ENCODE measurements at regions not wholly inside any gene's neighbourhood (a gene's known extent, or its start where the extent isn't known, plus 50 kb on each side); places are given as distances from the start of the nearest gene placed in this dataset.
"Not testable (repeated sequence)": the region's sequence is repeated elsewhere in the genome, so short reads cannot be mapped to it uniquely, and the experiment has no call there.

DNA sequence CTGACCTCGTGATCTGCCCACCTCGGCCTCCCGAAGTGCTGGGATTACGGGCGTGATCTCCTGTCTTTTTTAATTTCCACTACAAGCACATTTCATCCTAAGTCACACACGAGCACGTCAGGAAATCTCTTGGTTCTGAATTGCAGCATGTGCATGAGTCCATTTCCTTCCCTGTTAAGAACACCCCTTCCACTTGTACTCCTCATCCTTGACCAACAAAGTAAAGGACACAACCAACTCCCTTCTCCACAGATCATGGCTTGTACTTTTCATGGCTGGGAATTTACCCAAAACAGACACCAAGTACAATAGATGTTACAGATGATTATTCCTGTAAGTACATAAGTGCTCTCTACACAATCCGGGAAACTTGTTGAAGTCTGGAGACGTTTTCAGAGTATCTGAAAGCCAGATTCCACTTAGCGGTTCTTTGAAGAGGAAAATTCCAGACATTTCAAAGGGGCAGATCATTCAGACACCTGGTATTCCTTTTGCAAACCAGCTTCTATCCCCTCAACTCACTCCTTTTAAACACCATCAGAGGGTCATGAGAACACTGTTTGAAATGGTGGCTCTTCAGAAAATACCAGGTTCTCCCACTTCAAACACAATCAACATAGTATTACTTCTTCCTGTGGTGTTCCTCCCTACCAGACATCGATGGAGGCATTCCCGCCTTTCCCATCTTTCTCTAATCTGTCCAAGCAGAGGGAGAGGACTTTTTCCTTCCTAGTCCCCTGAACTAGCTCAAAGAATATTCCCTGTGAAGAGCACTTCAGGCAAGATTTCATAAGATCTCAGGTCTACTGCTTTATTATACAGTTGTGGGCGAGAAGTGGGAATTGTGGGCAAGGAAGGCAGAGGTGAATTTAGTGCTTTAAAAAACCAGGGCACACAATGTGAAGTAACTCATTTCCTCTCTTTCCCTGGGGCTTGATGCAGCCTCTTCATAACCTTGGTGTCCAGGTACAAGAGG is 80.1 kb upstream of the TSC22D2 start:
- DNase-seq, result no peak

DNA sequence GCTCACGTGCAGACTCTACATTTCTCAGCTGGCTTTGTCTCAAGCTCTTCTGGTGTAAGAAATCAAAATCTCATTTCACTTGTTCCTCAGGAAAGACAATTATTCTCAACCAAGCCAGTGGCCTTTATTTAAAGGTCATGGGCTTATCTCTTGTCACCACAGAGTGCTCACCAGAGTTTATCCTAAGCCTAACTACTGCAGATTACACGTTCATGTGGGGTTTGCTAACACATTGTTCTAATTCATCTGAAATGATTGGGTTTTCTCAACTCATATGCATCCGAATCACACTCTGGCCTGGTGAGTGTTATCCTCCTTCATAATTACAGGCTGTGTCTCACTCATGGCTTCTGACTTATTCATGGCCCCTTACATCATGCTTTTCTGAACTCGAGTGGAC is 83.3 kb upstream of the TSC22D2 start:
- DNase-seq, result no peak

DNA sequence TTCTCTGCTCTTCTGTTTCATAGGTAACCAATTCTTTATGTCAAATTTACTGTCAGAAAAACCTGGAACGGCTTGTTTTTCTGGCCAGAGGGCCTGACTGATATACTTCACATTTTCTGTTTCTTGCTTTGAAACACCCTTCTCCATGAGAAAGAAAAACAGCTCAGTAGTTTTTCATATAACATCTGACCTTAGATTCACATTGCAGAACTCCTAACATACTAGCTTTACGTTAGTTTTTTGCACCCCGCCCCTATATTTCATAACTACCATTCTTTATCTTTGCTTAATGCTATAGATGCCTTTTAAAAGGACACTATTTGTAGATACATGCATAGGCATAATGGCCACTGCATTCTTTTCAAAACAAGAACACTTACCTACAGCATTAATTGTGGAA is 83.9 kb upstream of the TSC22D2 start:
- DNase-seq, result no peak

DNA sequence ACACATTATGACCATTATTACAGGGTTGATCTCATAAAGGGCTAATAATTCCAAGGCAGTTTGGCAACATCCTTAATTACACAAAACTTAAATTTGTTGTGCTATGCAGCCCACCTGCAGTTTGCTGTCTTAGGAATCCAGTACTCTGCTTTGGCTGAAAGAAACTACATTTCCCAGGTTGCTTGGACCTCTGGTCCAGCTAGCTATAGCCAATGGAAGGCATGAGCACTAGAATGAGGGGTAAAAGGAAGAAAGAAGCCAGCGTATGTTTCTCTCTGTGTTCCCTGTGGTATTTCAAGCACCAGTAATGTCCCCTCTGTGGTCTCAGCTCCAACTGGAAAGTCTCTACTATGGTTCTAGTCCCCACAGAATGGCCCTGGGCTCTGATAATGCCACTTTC is 84.3 kb upstream of the TSC22D2 start:
- DNase-seq, result no peak

- not testable (repeated sequence) for DNase-seq
Observed at GRCh38 chr3:150323091-150323490, 85.0 kb upstream of the TSC22D2 start.

GRCh38 chr3:150320971-150321370 is 87.1 kb upstream of the TSC22D2 start:
- DNase-seq, result not testable (repeated sequence)

DNA sequence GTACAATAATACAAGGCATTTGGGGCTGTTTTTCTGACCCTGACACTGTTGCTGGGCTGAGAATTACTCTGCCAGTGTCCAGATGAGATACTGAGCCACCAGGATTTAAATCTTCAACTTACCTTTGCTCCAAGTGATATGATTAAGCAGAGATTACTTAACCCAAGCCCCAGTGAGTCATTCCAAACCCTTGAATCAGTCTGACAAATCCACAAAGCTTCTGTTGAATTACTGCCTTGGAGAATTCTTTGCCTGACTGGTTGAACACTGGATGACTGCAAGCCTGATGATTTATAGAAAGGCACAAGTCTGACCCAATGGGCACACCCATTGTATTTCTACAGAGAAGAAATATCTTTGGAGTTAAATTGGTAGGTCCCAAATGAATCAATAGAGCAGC is 88.2 kb upstream of the TSC22D2 start:
- no peak for DNase-seq

- no peak for DNase-seq
Observed at GRCh38 chr3:150317469-150317868, 90.6 kb upstream of the TSC22D2 start.

- DNase-seq, result no peak
Observed at GRCh38 chr3:150315721-150316120, 92.4 kb upstream of the TSC22D2 start.

DNA sequence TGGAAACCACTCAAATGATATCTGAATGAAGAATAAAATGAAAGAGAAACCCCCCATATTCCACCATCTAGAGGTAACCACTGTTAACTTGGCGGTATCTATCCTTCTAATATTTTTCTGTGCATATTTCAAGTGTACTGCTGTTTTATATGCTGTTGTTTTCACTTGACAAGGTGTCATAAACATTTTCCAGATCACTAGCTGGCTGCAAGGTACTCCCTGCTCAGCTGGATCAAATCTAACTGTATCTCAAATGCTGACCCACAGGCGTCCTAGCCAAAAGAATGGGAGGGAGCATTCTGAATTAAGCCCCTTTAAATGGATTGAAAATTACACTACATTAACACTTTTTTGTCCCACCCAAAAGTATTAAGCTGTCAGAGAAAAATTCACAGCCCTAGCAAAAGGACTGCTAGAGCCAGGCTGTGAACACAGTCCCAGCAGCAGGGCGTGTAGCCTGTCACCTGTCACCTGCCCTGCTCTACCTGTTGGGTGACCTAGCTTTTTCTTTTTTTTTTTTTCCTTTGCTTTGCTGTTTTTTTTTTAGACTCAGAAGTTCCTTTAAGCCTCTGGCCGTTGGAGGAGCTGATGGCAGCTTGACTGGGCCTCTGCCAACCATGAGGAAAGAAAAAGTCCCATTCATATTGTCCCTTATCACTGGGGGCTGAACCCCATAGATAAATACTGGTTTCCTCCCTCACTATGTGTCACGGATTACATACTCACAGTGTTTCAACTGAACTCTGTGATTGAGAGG is 93.7 kb upstream of the TSC22D2 start:
- DNase-seq, result no peak

DNA sequence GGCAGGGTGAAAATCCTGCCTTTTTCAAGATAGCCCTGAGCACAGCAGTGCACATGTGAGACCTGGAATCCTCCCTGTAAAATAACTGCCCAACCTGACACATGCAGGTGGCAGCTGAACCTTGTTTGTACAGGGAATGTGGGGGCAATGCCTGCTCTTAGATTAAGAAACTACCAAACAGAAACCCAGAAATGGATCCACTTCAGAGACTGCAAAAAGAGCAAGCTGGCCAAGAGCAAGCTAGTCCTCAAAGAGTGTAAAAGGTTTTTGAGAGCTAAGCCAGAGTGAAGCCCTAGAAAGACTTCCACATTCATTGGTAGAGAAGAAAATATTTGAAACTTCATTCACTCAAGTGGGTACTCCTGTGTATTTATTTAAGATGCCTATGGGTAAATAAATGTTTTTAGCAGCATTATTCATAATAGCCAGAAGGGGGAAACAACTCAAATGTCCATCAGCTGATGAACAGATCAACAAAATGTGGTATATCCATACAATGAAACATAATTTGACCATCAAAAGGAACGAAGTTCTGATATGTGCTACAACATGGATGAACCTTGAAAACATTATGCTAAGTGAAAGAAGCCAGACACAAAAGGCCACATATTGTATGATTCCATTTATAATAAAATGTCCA is 96.0 kb upstream of the TSC22D2 start:
- no peak for DNase-seq

GRCh38 chr3:150311156-150311555 is 96.9 kb upstream of the TSC22D2 start:
- no peak for DNase-seq

DNA sequence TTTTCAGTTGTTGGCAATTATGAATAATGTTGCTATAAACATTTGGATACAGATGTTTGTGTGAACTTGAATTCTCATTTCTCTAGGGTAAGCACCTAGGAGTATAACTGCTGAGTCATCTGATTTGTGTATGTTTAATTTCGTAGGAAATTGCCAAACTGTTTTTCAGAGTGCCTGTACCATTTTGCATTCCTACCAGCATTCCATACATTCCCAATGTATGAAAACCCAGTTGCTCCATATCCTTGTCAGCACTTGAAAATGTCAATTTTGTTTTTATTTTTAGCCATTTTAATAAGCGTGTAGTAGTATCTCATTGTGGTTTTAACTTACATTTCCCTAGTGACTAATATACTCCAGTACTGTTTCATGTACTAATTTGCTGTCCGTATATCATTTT is 98.5 kb upstream of the TSC22D2 start:
- DNase-seq, result no peak

DNA sequence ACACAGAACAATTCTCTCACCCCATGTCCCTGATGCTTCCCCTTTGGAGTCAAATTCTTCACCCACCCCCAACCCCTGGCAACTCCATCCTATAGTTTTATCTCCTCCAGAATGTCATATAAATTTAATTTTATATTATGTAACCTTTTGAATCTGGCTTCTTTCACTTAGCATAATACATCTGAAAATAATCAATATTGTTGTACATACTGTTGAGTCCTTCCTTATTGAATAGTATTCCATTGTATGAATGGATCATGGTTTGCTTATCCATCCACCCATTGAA is 98.9 kb upstream of the TSC22D2 start:
- no peak for DNase-seq

DNA sequence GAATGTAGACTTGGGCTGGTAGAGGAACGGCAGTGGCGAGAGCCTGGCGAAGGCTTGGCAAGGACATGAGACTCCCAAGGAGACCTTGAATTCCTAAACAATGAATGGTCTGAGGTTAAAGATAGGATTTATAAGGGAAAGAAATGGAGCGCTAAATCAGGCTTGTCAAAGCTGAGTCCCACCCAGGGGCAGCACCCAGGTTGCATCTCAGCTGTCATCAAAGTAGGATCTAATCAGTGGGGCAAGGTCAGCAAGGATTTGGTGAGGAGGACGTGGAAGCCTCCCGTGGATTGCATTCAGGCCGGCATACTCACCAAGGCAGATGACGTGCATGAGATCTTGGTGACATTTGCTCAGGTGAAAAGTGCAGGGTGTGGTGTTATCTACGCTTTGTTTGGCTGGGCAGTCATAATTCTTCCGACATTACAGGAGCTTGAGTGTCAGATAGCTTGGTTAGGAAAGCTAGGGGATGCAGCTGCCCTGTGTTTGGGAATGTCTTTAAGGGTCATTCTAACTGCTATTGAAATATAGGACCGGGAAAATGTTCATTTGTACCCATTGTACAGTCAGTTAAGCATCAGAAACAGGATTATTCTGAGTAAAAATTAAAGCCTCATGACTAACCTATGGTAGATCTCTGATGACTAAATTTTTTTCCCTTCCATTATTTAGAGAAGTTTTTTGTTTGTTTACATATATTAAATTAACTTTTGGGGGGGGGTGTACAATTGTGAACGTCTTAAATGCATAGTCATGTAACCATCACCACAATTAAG is 99.4 kb upstream of the TSC22D2 start:
- DNase-seq, result no peak

GRCh38 chr3:150308037-150308319 is 100.1 kb upstream of the TSC22D2 start:
- DNase-seq, result no peak

DNA sequence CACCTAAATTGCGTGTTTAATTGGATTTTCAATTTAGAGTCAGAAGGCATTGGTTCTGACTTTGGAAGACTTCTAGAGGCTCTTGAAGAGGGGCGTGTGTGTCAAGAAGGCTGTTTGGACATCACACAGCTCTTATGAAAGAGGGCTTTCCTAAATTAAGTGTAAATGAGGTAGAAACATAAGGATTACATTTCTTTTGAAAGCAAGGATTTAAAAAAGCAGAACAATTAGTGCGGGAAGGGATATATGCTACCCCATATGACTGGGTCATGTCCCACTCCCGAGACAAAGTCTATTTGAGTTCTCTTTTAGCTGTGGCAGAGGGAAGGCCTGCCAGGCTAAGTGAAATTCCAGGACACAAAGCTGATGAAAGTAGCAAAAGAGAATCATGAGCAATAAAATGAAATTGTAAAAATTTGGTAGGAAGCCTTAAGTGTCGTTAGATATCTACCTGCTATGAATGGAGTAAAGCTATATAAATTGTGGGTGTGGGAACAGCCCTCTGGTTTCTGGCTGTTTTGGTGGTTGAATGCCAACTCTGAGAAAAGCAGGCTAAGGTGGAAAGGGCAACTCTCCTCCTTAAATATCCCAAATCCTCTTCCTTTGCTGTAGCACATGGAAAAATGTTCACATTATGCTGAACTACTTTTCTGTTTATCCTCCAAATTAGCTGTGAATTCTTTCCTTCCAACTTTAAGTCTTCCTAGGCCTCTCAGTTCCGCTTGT is 100.6 kb upstream of the TSC22D2 start:
- DNase-seq, result no peak

DNA sequence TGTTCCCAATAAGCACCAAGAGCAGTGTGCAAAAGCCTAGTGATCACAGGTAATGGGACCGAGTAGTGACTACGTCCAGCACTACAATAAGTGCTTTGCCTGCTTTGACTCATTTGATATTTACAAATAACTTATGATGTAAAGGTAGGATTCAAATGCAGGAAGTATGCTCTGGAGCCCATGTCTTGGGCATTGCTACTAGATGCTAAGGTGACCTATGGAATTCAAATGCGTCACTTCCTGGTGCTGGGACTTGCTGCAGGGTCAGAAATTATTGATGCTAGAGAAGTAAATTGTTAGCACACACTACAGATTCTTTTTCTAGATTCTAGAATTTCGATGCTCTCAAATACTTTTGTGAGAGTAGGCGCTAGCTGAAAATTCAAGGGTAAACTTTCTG is 101.2 kb upstream of the TSC22D2 start:
- DNase-seq, result no peak

DNA sequence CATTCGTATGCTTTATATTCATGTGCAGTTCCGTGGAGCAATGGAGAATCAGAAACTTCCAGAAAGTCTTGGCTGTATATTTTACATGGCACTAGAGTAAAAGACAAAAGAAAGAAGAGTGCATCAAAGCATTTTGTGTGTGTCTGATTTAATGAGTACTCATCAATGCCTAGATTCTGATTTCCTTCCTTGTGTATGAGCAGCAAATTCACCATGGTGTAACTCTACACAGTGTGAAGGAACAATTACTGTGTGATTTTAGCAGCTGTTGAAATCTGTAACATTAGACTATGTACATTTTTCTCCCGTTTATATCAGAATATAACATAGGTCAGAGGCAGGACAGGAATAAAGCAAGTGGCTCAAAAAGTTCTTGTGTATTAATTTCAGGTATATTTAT is 102.0 kb upstream of the TSC22D2 start:
- no peak for DNase-seq

- no peak for DNase-seq
Observed at GRCh38 chr3:150303768-150304167, 104.3 kb upstream of the TSC22D2 start.

GRCh38 chr3:150302246-150302645 is 105.9 kb upstream of the TSC22D2 start:
- no peak for DNase-seq

DNA sequence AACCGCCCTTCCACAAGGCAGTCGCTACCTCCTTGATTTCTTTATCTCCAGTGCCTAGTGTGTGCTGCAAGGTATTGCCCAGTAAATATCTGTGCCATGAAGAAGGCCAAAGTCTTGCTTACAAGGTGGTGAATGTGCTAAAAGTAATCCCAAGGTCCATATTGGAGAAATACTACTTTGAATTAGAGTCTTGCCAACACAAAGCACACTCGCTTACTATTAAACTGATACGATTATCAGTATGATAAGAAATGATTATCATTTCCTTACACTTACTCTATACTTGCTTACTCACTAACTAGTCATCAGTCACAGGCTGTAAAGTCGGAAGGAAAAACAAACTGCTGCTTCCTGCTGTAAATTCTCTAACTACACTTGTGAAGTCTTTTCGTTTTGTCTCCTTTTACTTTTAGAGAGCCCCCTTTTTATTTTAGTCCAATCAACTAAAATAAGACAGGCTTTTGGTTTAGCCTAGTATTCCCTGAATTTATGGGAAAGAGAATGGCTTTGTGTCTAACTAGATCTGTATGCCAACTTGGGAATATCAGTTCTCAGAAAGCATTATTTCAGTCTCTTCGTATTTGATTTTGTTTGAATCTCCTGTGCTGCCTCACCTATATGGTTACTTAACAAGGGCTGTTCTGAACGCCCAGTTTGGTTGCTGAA is 107.1 kb upstream of the TSC22D2 start:
- no peak for DNase-seq

All from T-helper 9 cell (primary cell).